ENCODE measurements at regions not wholly inside any gene's neighbourhood (a gene's known extent, or its start where the extent isn't known, plus 50 kb on each side); places are given as distances from the start of the nearest gene placed in this dataset.

DNA sequence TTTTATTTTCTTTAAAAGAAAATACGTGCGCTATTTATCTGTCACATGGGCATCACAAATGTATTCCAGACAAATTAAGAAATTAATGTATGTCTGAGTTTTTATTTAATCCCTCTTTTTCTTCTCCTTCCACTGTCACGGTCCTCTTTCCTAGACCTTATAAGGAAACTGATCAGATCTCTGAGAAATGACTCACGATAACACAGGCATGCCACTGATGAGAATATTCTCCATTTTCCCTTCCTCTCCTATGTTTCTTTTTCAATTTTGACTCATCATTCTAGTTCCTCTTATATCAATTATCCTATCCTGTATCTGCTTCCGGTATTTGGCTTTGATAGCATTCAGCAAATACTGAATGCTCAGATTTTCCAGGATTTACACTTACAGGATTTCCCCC, 121.8 kb downstream of the DSC3 start:
- Histone ChIP-seq H3K27ac (no peak overlapping the region), H3K36me3 (no peaks in the 10 kb centered on the region), H3K9me3 (no peaks in the 10 kb centered on the region), H3K27me3 (no peaks in the 10 kb centered on the region), H3K4me1 (no peaks in the 10 kb centered on the region), H3K4me3 (no peak overlapping the region)
- TF ChIP-seq POLR2AphosphoS5 (IDR thresholded peaks at IDR 0.05) (no peak), EP300 (IDR thresholded peaks at IDR 0.05) (no peak), POLR2A (IDR thresholded peaks at IDR 0.05) (no peak)
- TF ChIP-seq, protein P1, sequence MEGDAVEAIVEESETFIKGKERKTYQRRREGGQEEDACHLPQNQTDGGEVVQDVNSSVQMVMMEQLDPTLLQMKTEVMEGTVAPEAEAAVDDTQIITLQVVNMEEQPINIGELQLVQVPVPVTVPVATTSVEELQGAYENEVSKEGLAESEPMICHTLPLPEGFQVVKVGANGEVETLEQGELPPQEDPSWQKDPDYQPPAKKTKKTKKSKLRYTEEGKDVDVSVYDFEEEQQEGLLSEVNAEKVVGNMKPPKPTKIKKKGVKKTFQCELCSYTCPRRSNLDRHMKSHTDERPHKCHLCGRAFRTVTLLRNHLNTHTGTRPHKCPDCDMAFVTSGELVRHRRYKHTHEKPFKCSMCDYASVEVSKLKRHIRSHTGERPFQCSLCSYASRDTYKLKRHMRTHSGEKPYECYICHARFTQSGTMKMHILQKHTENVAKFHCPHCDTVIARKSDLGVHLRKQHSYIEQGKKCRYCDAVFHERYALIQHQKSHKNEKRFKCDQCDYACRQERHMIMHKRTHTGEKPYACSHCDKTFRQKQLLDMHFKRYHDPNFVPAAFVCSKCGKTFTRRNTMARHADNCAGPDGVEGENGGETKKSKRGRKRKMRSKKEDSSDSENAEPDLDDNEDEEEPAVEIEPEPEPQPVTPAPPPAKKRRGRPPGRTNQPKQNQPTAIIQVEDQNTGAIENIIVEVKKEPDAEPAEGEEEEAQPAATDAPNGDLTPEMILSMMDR (IDR thresholded peaks at IDR 0.05) = no peak
- 78 to 90% methylated on average over 4 to 5 of the region's 5 CpGs for WGBS, 2 donors (ENCODE audit: low coverage in 1 of 2)
- no peak for ATAC-seq

DNA sequence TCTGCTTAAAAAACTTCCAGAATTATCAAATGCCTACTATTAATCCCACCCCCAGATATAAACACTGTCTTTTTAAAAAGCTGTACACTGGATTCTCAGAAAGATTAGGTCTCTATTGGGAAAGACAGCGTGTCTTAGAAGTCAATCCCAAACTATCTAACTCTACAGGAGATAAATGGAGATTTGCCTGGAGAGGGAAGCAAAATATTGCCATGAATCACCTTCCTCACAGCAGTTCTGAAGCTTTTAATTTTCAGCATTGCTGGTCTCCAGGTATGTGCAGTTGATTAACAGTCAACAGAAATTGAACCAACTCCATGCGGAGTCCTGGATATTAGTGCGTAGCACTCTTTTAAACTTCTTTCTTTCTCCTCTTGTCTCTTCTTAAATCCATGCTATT, 122.2 kb downstream of the DSC3 start:
- Histone ChIP-seq H3K27me3 (no peaks in the 10 kb centered on the region), H3K27ac (no peak overlapping the region), H3K36me3 (no peaks in the 10 kb centered on the region), H3K4me3 (no peak overlapping the region), H3K9me3 (no peaks in the 10 kb centered on the region), H3K4me1 (no peaks in the 10 kb centered on the region)
- ATAC-seq = no peak
- 87 to 90% methylated on average over 3 of the region's 3 CpGs for WGBS, 2 donors (ENCODE audit: low coverage in 1 of 2)
- TF ChIP-seq EP300 (IDR thresholded peaks at IDR 0.05) (no peak), POLR2AphosphoS5 (IDR thresholded peaks at IDR 0.05) (no peak), POLR2A (IDR thresholded peaks at IDR 0.05) (no peak)
- TF ChIP-seq, protein P1 (IDR thresholded peaks at IDR 0.05) = no peak

DNA sequence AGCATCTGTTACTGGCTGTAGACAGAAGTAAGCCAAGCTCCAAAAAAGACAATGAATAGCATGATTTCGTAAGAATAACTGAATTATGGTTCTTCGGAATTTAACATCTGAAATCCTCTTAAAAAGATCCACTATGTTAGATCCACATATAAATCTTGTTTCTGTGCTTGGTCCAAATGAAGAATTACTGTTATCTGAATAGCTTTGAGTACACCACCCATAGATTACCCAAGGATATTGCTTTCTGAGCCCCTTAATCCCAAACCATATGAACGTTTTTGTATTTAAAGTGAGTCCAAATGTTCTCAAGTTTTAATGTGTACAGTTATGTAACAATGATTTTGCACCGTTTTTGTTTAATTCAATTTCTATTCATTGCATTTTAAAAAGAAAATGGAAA, 124.9 kb downstream of the DSC3 start:
- H3K36me3 ChIP-seq = no peaks in the 10 kb centered on the region
- no peaks in the 10 kb centered on the region for H3K4me1 ChIP-seq
- H3K27ac ChIP-seq = no peak overlapping the region
- 41 to 60% methylated on average over 4 of the region's 4 CpGs for WGBS, 2 donors (ENCODE audit: low coverage in 1 of 2)
- H3K4me3 ChIP-seq = no peak overlapping the region
- H3K27me3 ChIP-seq = no peaks in the 10 kb centered on the region
- no peak for ATAC-seq
- TF ChIP-seq POLR2AphosphoS5 (IDR thresholded peaks at IDR 0.05) (no peak), POLR2A (IDR thresholded peaks at IDR 0.05) (no peak)
- H3K9me3 ChIP-seq = no peaks in the 10 kb centered on the region

DNA sequence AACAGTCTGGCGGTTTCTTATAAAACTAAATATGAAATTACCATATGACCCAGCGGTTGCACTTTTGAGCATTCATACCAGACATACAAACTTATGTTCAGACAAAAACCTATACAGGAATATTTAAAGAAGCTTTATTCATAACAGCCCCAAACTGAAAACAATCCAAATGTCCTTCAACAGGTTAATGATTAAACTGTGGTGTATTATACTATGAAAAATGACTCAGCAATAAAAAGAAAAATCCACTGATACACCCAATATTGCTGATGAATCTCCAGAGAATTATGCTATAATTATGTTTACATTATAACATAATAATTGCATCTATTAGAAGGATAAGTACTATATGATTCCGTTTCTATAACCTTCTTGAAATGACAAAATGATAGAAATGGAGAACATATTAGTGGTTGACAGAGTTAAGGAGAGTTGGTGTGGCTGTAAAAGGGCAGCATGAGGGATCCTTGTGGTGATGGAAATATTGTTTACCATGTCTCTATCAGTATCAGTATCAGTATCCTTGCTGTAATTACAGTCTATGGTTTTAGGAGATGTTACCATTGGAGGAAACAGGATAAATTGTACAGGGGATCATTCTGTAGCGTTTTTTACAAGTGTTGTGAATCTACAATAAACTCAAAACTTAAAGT, 127.1 kb downstream of the DSC3 start:
- Histone ChIP-seq H3K4me3 (no peak overlapping the region), H3K9me3 (no peaks in the 10 kb centered on the region), H3K4me1 (no peaks in the 10 kb centered on the region), H3K27me3 (no peaks in the 10 kb centered on the region), H3K27ac (no peak overlapping the region), H3K36me3 (no peaks in the 10 kb centered on the region)
- WGBS, 2 donors (ENCODE audit: low coverage in 1 of 2) = 70% methylated on average over 4 of the region's 4 CpGs
- ATAC-seq = no peak
- TF ChIP-seq POLR2A (IDR thresholded peaks at IDR 0.05) (no peak), EP300 (IDR thresholded peaks at IDR 0.05) (no peak), POLR2AphosphoS5 (IDR thresholded peaks at IDR 0.05) (no peak)
- TF ChIP-seq, protein P1 (IDR thresholded peaks at IDR 0.05) = no peak

DNA sequence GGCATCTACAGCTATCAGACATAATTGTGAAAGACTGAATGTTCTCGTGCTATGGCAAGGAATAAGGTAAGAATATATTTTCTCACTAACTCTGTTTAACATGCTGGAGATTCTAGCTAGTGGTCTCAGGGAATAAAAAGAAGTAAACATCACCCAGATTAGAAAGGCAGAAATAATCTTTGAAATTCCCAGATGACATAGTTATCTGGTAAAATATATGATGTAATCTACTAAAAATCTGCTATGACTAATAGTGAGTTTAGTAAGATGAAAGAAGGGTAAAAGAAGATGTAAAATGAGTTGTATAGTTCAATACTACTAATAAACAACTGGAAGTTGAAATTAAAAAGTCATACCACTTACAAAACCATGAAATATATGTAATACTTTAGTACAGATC, 134.2 kb downstream of the DSC3 start:
- 79 to 80% methylated on average over 1 of the region's 1 CpG for WGBS, 2 donors (ENCODE audit: low coverage in 1 of 2)
- Histone ChIP-seq H3K27ac (no peak overlapping the region), H3K27me3 (no peaks in the 10 kb centered on the region), H3K36me3 (no peaks in the 10 kb centered on the region), H3K4me1 (no peaks in the 10 kb centered on the region), H3K4me3 (no peak overlapping the region), H3K9me3 (no peaks in the 10 kb centered on the region)
- ATAC-seq = no peak
- TF ChIP-seq POLR2AphosphoS5 (IDR thresholded peaks at IDR 0.05) (no peak), EP300 (IDR thresholded peaks at IDR 0.05) (no peak), POLR2A (IDR thresholded peaks at IDR 0.05) (no peak)
- TF ChIP-seq, protein P1 (IDR thresholded peaks at IDR 0.05) = no peak
